NCI-H1930 (cell line): ENCODE measurements at regions not wholly inside any gene's neighbourhood (a gene's known extent, or its start where the extent isn't known, plus 50 kb on each side); places are given as distances from the start of the nearest gene placed in this dataset.

Experiments
- DNase-seq, 2 experiments: peaks; one replicate each; lab custom pipeline; 2025; lab: John Stamatoyannopoulos, UW

GRCh38 chr5:124061068-124061430 is 549.1 kb downstream of the CSNK1G3 start:
- DNase-seq, result no peak

GRCh38 chr5:124060413-124061067 is 548.6 kb downstream of the CSNK1G3 start:
- DNase-seq, result no peak

DNA sequence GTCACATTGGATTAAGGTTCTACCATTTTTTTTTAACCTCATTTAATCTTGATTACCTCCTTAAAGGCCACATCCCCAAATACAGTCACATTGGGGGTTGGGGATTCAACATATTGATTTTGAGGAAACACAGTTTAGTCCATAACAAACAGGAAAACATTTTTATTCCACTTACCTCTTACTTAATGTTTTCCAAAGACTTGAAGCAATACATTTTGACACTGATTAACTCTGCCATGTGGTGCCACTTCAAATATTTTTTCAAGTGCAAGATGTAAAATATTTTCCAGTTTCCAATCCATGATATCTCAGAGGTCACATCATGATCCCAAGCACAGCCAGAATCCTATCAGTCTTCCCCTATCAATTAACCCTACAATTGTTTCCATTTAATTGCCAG is 548.0 kb downstream of the CSNK1G3 start:
- no peak for DNase-seq

- no peak for DNase-seq
Observed at GRCh38 chr5:124059200-124059599, 547.2 kb downstream of the CSNK1G3 start.

DNA sequence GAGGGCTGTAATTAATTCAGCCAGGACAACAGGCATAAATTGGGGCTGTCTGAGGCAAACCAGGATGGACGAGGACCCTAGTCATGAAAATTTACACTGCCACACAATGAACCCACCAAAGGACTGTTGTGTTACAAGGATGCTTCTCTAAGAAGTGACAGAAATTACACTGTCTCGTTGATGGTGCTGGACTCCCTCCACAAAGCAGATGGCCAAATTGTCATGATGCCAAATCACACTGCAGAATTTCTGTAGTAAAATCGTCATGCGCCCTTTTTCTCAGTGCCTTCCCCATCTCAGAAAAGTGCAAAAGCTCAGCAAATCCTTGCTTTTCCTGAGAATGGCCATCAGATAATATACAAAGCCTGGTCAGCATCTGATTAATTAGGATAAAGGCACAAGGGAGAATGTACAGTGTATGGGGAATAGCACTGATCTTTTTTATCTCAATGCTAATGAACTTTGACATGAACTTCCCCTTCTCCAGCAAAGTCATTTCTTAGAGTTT is 545.8 kb downstream of the CSNK1G3 start:
- no peak for DNase-seq

- no peak for DNase-seq
Observed at GRCh38 chr5:124056991-124057723, 545.2 kb downstream of the CSNK1G3 start.

DNA sequence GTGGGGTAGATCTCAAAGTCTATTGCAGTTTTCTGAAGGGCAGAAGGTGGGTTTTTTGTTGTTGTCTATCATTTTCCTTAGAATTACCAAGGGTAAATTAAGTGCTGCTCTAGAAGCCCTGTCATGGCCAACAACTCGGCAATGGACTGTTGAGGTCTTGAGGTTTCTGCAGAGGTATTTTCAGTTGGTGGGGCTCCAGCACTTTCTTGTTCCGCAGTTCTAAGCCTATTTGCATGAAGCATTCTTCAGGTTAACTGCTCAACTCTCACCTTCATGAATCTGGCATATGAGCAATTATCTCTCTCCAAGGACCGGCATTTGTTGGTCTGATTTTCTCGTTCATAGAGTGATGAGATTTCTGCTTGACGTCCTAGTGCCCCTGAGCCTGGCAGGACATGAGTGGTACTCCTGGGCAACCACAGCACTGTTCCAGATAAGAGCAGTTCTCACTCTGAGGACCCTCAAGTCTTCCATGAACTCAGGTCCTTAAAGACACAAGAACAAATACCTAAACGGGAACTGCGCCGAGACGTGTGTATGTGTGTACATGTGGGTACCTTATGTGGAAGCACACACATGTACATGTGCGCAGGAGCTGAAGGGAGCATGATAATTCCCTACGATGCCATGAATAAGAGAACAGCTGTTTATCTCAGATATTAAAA is 544.5 kb downstream of the CSNK1G3 start:
- DNase-seq, result no peak

- DNase-seq, result no peak
Observed at GRCh38 chr5:124055751-124056150, 543.8 kb downstream of the CSNK1G3 start.

DNA sequence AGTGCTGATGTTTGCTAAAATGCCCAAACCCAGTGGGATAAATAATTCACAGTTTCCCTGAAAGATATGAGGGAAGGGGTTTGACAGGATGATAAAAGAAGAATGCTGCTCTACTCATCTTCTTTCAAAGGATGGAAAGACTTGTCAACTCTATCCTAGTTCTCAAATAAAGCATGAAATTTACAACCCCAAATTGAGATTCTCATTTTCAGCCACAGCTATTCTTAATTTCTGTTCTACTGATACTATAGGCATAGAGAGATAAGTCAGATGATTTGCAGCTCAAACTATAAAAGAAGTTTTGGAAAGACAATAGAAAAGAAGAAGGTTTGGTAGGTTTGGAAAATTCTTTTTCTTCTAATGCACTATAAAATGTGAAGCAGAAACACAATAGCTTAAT is 542.6 kb downstream of the CSNK1G3 start:
- DNase-seq, result no peak

GRCh38 chr5:124053340-124053739 is 541.4 kb downstream of the CSNK1G3 start:
- DNase-seq, result no peak

DNA sequence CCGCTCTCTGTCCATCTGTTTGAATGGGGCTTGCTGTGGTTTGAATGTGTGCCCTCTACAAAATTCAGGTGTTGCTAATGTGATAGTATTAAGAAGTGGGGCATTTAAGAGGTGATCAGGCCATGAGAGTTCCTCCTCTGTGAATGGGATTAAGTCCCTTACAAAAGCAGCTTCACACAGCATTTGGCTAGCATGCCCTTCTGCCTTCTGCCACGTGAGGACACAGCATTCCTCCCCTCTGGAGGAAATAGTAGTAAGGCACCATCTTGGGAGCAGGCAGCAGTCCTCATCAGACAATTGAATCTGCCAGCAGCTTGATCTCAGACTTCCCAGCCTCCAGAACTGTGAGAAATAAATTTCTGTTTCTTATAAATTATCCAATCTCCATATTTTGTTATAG is 540.2 kb downstream of the CSNK1G3 start:
- DNase-seq, result no peak

DNA sequence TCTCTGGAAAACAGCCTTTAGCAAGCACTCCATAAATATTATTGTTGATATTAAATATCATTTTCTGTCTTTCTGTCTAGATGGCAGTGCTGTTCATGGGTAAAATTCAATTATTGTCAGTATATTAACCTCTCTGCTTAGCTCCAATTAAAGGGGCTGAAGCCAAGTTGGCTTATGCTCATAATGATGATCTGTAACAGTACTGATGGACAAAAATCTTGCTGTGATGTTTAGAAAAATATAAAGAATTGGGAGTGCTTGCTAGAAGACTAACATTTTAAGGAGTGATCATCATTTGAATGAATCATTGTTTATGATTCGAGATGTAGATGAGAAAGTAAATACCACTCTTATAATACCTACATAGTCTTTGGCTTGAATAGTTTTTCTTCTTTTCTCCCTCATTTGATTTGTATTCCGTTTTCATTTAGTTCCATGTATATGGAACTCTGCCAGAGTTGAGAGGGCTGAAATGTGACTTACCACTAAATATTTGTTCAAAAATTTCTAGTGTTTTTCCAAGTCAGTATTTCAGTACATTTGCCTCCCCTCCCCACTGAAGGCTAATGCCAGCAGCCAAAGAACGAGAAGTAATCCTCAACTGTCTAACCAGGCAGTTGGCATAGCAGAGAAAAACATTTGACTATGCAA is 538.3 kb downstream of the CSNK1G3 start:
- DNase-seq, result no peak

DNA sequence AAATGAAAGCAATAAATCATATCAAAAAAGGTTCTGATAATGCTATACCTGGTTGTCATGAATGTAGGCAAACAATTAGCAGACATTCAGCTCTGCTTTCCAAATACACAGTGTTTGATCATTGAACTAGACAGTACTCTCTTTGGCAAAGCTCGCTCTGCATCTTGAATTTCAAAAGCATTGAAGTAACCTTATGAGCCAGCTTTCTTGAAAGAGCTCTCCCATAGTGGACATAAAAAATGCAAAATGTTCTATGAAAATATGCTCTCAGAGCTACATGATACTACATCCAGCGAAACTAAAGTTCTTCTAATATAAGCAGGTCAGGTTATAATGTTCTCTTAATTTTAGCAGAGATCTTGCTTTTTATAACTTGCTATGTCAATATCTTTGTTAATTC is 533.4 kb downstream of the CSNK1G3 start:
- DNase-seq, result no peak

- DNase-seq, result no peak
Observed at GRCh38 chr5:124044613-124045012, 532.6 kb downstream of the CSNK1G3 start.

- DNase-seq, result no peak
Observed at GRCh38 chr5:124043456-124043855, 531.5 kb downstream of the CSNK1G3 start.

- no peak for DNase-seq
Observed at GRCh38 chr5:124040799-124041198, 528.8 kb downstream of the CSNK1G3 start.

DNA sequence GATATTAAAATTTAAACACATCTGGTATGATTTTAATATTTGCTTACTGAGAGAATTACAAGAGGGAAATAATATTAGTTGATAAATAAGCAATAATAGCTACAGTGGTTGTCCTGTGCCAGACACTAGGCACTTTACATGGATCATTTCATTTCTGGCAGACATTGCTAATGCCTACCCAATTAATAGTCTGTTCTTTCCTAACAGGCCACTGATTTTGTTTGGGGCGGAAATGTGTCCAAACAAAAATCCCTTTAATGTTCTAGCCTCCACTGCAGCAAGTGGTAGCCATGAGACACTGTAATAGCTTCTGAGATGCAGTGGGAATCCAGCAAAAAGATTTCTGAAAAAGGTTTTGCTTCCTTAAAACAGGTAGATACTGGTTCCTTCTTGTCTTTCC is 527.4 kb downstream of the CSNK1G3 start:
- no peak for DNase-seq

GRCh38 chr5:124036786-124037185 is 524.8 kb downstream of the CSNK1G3 start:
- DNase-seq, result no peak

DNA sequence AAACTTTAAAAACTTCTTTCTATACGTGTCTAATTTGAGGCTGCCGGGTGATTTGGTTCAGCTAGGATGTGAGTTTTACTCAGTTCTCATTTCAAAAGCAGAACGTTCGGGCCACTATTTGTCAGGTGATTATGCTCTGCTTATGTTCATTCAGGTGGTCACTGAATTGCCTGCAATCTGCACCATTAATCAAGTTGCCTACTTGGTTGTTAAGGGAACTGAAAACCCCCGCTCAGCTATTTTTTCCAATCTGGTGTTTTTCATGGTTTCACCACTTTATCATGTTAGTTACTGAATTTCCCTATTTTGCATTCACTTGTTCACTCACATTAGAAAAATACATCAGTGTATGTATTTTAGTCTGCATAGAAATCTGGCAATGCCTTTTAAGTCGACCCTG is 523.0 kb downstream of the CSNK1G3 start:
- DNase-seq, result peak in 1 of 2 experiments; percentile 45

GRCh38 chr5:124034083-124034700 is 522.2 kb downstream of the CSNK1G3 start:
- no peak for DNase-seq

DNA sequence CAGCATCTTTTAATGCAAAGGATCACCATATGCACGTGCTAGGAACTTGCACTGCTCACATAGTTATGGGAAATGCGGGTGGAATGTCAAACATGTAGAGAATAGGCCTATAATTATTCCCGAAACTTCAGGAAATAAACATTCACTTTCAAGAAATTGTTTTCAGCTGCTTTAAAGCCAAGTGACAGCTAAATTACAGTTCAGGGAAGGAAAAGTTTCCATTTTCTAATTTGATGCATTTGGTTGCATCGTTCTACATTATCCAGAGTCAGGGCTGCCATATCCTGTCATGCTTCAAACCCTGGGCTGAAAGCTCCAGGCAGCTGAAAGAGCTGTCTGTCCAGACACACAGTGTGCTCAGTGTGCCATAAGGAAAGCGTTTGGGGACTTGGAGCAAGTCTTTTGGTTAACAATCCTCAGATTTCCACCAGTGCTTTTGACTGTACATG is 518.1 kb downstream of the CSNK1G3 start:
- no peak for DNase-seq

- DNase-seq, result no peak
Observed at GRCh38 chr5:124027441-124027840, 515.5 kb downstream of the CSNK1G3 start.
